GM21528 (cell line): ENCODE measurements at regions not wholly inside any gene's neighbourhood (a gene's known extent, or its start where the extent isn't known, plus 50 kb on each side); places are given as distances from the start of the nearest gene placed in this dataset.
A peak's percentile ranks its signal among the peaks of the same experiment; 100 is the strongest.
"Not testable (repeated sequence)": the region's sequence is repeated elsewhere in the genome, so short reads cannot be mapped to it uniquely, and the experiment has no call there.

Source experiments
- ATAC-seq: cut with Tn5 transposase; IDR thresholded peaks from one replicate; pipeline ENCODE4 v1.9.1; 2021; ENCODE audit warnings: mild to moderate bottlenecking, moderate library complexity; ENCODE audit not compliant: unreplicated experiment, low FRiP score

DNA sequence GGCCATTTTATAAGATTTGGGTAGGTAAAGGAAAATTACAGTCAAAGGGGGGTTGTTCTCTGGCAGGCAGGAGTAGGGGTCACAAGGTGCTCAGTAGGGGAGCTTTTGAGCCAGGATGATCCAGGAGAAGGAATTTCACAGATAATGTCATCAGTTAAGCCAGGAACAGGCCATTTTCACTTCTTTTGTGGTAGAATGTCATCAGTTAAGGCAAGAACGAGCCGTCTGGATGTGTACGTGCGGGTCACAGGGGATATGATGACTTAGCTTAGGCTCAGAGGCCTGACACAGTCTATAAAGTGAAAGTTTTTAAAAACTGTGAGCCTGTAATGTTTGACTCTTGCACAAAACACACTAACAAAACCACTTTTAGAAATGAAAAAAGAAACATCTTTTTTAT lies 1371.3 kb upstream of the RAG2 start:
- ATAC-seq = not testable (repeated sequence)

DNA sequence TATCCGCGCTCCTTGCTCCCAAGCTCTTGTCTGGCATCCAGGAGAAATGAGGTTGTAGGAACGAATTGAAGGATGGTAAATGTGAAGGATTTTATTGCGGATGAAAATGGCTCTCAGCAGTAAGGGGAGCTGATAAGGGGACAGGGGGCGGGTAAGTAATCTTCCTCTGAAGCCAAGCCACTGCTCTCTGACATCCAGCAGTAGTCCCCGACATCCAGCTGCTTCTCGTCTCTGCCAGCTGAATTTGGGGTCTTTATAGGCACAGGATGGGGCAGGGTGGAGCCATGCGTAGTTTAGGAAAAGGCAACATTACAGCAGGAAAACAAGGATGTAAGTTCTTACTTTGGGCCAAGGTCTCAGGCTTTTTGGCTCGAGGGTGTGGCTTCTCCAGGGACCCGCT lies 1370.1 kb upstream of the RAG2 start:
- ATAC-seq = no peak

DNA sequence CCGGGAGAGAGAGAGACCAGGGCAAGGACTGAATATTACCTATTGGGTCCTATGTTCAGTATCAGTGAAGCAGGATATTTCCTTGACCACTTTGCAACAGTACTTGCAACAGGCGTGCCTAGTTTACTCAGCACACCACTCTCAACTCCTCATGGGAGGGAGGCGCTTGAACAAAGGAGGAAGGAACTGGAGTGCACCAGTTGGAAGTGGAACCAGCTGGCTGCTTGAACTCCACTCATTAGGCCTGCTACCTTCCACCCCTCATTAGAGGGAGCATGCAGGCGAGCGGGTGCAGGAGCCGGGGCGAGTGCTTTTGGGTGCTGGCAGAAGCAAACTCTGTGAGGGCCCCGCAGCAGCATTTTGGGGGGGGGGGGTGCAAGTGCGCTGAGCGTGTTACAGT lies 1369.6 kb upstream of the RAG2 start:
- no peak for ATAC-seq

DNA sequence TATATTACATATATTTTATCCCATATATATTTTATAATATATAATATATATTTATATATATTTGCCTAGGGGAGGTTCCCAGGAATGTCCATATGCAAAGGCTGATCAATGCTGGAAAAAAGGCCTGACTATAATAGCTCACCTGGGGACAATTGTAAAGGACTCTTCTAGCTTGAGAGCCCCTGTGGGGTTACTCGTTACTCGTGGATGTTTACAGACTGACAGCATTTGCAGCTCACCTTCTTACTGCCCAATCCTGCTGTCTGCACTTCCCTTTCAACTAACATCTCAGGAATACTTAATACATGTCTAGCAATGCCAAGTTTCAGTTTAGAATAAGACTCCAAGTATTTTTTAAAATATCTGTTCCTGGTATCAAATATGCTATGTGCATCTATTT lies 1365.4 kb upstream of the RAG2 start:
- ATAC-seq = no peak

DNA sequence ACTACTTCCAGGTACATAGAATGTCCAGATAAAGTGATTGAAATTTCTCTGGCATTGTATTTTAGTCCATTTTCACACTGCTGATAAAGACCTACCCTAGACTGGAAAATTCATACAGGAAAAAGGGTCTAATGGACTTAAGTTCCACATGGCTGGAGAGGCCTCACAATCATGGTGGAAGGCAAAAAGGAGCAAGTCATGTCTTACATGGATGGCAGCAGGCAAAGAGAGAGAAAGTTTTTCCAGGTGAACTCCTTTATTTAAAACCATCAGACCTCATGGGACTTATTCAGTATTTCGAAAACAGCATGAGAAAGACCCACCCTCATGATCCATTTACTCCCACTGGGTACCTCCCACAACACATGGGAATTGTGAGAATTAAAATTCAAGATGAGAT lies 1359.7 kb upstream of the RAG2 start:
- no peak for ATAC-seq

DNA sequence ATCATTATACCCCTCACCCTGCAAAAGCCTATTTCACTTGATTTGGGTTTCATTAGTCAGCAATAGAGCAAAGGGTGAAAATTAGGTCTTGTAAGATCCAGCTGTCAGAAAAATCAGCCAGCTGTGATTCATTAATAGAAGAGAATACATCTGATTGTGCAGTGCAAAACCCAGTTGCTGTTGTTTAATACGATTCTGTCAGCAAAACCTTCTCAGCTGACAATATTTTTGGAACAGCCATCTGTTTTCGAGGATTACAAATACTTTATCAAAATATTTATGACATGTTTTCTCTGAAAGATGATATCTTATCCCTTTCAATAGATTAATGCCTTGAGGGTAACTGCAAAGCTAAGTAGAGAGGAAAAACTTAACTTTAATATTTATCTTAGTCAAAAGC lies 1354.0 kb upstream of the RAG2 start:
- ATAC-seq = no peak

DNA sequence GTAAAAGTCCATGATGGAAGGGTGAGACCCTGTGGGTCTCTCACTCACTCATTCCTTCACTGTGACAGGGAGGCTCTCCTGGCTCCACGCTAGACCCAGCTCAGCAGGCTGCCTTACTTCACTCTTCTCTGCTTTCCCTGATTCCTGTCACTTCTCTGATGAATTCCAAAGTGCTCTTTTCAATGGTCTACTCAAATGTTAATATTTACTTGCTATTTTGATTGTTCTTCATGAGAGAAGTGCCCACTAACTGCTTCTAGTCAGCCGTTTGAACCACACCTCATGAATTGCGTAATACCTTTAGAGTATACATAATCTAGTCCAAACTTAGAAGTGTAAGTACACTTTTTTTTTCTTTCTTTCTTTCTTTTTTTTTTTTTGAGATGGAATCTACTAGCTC lies 1350.2 kb upstream of the RAG2 start:
- no peak for ATAC-seq

DNA sequence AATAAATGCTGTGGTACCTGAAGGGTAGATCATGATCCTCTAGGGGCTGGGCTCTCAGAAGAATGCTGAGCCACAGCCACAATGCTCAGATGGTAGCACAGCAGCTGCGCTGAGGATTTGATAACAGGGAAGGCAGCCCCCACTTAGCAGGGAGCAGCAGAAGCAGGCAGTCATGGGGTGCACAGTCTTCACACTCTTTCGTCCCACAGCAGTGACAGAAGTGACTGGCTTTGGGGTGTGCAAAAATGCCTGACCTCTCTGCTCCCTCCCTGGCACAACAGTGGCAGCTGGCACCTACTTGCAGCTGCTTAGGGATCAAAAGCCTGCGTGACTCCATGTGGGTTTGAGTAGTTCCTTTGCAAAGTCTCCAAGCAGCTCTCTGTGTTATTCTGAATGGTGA lies 1349.8 kb upstream of the RAG2 start:
- ATAC-seq = no peak

DNA sequence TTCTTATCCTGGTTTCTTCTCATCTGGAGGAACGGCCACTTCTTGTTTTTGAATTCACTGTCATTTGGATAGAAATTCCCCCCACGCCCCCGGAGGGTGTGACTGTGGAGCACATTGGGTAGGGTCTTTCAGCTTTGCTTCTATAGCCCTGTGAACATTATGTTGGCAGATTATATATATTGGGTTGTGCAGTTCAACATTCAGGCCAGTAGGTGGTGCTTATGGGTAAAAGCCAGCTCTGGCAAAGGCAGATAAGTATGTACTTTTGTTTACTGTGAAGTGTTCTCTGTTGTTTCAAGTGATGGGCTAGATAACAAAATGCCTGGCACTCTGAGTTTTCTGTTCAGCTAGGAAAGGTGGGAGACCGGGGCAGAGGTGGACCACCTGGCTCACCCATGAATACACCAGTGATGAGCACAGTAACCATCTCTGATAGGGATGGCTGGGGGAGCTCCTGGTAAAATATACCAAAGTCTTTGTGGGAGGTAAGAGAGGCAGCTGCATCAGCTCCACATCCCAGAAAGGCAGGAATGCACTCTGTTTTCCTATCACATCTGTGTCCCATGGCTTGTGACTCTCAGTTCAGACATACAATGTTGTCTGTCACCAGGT lies 1348.2 kb upstream of the RAG2 start:
- ATAC-seq = peak; percentile 61

DNA sequence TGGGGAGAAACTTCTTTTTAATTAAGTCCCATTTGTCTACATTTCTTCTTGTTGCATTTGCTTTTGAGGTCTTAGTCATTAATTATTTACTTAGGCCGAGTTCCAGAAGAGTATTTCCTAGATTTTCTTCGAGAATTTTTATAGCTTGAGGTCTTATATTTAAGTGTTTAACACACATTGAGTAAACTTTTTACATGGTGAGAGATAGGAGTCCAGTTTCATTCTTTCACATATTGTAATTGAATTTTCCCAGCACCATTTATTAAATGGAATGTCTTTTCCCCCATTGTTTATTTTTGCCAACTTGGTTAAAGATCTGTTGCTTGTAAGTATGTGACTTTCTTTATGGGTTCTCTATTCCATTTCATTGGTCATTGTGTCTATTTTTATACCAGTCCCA lies 1344.0 kb upstream of the RAG2 start:
- no peak for ATAC-seq

DNA sequence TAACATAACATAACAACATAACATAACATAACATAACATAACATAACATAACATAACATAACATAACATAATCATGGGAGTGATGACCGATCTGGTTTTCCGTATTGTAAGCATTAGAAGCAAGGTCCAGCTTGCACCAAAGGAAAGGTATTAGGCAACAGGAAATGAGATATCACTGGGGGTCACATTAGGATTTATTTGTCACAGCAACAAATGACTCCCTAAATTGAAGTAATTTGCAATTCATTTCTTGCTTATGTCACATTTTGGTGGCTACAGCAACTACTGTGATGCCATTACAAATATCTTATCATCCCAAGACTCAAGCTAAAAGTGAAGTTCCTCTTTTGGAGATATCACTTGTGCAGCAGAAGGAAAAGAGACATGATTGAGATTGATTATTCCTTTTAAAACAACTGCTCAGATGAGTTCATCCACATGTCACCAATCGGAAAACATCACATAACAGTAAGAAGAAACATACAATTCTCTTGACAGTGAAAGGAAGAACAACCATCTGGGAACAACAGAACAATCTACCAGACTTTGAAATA lies 1331.1 kb upstream of the RAG2 start:
- ATAC-seq = no peak

DNA sequence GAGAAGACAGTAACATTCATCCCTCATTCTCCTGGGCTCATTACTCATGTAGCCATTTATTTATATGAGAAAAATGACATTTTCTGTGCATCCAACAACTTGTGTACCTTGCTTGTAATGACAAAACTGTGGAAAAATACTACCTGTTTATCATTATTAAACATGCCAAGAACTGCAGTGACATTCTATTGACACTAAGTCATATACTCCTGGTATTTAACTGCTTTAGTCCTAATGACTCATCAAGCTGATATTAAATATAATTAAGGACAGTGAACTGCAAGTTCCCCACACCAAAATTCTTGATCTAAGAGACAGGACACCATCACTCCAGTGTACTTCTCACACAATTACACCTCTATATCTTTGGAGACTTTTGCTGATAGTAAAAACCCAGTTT lies 1328.7 kb upstream of the RAG2 start:
- ATAC-seq = no peak

DNA sequence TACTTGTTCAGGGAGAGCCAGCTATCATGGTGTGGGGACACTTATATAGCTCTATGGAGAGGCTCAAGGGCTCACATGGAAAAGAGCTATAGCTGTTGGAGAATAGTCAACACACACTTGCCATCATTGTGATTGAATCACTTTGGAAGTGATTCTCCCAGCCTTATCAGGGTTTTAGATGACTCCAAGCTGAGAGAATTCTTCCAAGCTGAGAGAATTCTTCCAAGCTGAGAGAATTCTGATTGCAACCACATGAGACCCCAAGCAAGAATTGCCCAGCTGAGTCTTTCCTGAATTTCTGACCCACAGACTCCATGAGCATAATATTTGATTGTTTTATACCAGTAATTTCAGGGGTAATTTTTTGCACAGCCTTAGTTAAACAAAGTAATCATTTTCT lies 1318.3 kb upstream of the RAG2 start:
- ATAC-seq = no peak

DNA sequence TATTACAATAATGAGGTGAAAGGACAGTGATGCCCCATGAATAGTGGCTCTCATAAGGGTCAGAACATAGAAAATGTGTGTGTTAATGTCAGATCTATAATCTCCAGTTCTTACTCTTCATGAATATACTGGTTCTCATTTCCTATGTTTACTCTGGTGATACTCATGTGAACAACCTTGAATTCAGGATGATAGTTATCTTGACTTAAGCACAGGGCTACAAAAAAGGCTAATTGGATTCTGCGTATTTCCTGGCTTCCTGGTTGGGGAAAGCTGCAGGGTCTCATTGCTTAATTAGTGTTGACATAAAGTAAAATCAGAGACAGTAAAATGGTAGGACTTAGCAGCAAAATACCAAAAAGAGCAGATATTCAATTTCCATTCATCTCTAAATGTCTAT lies 1316.8 kb upstream of the RAG2 start:
- ATAC-seq = no peak

DNA sequence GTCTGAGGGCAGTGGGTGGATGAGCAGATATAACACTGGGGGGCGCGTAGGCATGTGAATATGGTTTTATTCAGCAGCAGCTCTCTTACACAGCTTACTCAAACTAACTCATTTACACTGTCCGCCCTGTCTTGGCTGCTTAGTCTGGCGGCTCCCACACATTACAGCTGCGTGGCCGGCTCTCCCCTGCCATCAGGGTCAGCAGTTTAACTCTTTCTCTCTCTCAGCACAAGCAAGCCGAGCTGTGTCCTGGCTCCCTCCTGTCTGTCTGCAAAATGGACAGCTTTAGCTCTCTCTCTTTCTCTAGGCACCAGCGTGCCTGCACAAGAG lies 1310.1 kb upstream of the RAG2 start:
- ATAC-seq = no peak

DNA sequence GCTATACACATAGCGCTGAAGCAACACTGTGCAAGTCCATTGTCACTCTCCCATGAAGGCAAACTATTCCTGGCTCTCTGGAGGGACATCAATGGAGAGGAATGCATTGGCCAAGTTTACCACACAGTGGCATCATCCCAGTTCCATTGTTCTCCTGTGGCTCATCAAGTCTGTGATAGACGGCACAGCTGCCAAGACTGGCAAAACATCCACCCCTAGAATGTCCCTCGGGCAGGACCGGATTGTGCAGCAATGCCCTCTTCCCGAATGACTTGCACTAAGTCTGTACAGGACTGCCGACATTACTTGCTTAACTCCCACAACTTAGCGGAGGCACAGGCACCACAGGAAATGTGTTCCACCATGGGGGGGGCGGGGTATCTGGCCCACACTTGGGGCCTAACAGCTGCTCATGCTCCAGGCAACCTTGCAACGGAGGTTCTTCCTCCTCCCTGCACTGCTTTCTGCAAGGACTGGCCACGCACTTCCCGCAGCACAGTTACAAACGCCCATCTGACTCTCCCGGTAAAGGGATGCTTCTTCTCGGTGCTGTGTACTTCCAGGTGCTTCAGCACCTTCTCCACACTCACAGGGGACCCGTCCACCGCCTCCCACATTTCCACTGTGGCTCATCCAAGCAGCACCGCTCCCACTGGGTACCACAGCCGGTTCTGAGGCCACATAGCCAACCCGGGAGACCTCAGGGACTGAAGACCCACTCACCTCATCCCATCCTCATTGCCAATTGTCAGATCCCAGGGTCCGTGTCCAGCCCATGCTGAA lies 1309.6 kb upstream of the RAG2 start:
- no peak for ATAC-seq

DNA sequence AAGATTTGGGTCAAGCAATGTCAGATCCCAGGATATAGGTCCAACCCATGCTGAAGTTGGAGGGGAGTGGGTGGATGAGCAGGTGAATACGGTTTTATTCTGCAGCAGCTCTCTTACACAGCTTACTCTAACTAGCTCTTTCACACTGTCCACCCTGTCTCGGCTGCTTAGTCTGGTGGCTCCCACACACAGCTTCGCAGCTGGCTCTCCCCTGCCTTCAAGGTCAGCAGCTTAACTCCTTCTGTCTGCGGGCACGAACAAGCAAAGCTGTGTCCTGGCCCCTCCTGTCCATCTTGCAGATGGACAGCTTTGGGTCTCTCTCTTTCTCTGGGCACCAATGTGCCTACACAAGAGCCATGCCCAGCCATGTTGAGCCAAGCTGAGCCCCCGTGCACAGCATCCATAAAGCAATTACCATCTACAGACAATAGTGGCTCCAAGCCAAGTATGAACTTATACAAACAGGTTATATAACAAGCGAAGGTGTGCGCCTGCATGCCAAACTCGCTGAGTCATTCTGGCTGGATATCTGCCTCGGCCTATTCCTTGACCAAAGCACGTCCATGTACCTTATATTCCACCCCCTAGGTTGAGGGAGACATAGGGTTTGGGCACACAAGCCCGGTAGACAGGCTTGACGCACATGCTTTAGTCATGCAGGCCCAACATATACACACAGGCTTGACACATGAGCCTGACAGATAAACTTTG lies 1307.8 kb upstream of the RAG2 start:
- ATAC-seq = no peak

DNA sequence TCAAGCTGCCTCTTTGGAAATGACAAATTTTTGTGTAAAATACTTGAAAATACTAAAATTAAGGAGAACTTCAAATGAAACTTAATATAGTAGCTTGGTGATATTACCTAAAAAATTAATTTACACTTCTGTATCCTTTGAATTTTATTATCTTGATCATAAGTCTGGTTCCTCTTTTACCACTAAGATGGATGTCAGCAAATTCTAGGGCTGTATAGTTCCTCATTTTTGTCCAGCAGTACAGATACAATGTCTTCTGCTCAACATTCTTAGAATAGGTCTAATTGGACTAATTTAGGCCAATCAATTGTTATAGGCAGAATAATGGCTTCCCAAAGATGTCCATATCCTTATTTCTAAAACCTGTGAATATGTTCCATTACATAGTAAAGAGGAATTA lies 1298.0 kb upstream of the RAG2 start:
- ATAC-seq = no peak

DNA sequence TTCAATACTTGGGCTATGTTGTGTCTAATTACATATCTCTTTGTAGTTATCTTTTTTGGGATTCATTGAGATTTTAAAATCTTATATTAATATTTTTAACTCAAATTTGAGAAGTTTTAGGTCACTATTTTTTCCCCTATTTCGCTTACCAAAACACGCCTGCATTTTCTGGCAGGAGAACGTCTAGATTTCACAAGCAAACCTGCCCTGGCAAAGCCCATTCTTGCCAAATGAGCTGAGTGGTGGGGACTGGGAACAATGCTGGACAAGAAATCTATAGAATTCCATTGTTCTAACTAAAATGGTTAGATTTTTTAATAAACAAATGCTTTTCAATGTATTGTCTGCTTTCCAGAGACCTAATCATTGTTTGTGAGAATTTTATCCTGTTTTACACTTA lies 1283.7 kb upstream of the RAG2 start:
- ATAC-seq = no peak

DNA sequence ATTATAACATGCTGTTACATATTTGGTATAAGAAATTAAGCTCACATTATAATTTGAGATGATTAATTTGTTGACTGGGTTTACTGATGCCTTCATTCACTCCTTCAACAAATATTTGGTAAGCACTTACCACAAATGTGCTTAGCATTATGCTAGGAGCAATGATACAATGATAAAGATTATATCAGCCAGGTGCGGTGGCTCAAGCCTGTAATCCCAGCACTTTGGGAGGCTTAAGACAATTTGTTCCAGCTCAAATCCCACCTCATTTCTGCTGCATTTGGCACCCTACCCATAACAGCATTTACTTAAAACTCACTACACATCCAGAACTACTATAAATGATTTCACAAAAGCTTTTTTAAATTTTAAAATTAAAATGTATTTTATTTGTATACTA lies 1263.6 kb upstream of the RAG2 start:
- ATAC-seq = no peak

DNA sequence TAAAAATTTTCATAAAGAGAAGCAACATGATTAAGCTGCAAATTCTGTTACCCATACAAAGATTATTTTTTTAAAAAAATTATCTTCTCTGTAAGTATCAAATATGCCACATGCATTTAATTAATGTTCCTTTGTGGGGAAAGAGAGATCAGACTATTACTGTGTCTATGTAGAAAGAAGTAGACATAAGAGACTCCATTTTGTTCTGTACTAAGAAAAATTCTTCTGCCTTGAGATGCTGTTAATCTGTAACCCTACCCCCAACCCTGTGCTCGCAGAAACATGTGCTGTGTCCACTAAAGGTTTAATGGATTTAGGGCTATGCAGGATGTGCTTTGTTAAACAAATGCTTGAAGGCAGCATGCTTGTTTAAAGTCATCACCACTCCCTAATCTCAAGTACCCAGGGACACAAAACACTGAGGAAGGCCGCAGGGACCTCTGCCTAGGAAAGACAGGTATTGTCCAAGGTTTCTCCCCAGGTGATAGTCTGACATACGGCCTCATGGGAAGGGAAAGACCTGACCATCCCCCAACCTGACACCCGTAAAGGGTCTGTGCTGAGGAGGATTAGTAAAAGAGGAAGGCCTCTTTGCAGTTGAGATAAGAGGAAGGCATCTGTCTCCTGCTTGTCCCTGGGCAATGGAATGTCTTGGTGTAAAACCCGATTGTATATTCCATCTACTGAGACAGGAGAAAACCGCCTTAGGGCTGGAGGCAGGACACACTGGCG lies 1260.9 kb upstream of the RAG2 start:
- not testable (repeated sequence) for ATAC-seq
